ENCODE measurements at regions not wholly inside any gene's neighbourhood (a gene's known extent, or its start where the extent isn't known, plus 50 kb on each side); places are given as distances from the start of the nearest gene placed in this dataset.

GRCh38 chr6:9140951-9141460 is 705.7 kb upstream of the SLC35B3 start:
- 2% methylated on average over 4 of the region's 4 CpGs for WGBS (ENCODE audit: low lambda C conversion rate)
- no peaks in the 10 kb centered on the region; a peak in 1 of 5 replicates for H3K27me3 ChIP-seq (ENCODE audit: control insufficient read depth in 1 of 2, insufficient read depth in 2 of 2, low read length in 2 of 2)
- H3K36me3 ChIP-seq (replicated peaks in 1 of 2; ENCODE audit: control insufficient read depth in 1 of 2, insufficient read depth in 2 of 2, low read length in 2 of 2), result no peaks in the 10 kb centered on the region
- ATAC-seq (no peak), FAIRE-seq (no peak), DNase-seq (ENCODE audit: low spot score) (no peak)
- in situ Hi-C loops (cut with HindIII; ENCODE audit: extremely low pct_ligation_motif_present, low pct_unique_long_range_greater_than_20kb), result no loop called here
- no peak overlapping the region for H3K4me2 ChIP-seq (ENCODE audit: low read depth, low read length)
- H4K20me1 ChIP-seq (ENCODE audit: insufficient read depth, low read length), result no peaks in the 10 kb centered on the region
- no peak overlapping the region for H3K9ac ChIP-seq (ENCODE audit: insufficient read depth, low read depth, low read length)
- ChIA-PET CTCF (ENCODE audit: low intra/inter-chr PET ratio, low total read pairs) (no interaction called here), POLR2A (no interaction called here)
- H3K4me3 ChIP-seq (replicated peaks in 1 of 3; ENCODE audit: insufficient read depth in 1 of 3, low read depth in 2 of 3, low read length in 3 of 3), result no peak overlapping the region
- intact Hi-C loops (cut with micrococcal nuclease; ENCODE audit: unreplicated experiment), result no loop called here
- H3K4me1 ChIP-seq (ENCODE audit: insufficient read depth, low read length), result no peaks in the 10 kb centered on the region
- no peak for TF ChIP-seq ZNF350 (CRISPR knock-in tag; IDR thresholded peaks at IDR 0.05; ENCODE audit: borderline replicate concordance, low read depth)
- TF ChIP-seq CEBPB (IDR thresholded peaks at IDR 0.05; ENCODE audit: borderline replicate concordance, low read depth, low read length), result peak; percentile 57; the same call in 1 of the 2 replicates
- peak; percentile 35; the same call in 1 of the 2 replicates for TF ChIP-seq ATF7 (IDR thresholded peaks at IDR 0.05)
- no peak for TF ChIP-seq ATF7 (CRISPR knock-in tag; IDR thresholded peaks at IDR 0.05)
- no peak for TF ChIP-seq ELF1 (CRISPR knock-in tag; IDR thresholded peaks at IDR 0.05)
- TF ChIP-seq ZFYVE20 (CRISPR knock-in tag; IDR thresholded peaks at IDR 0.05; ENCODE audit: borderline replicate concordance, low read depth), result no peak
- TF ChIP-seq ATF4 (CRISPR knock-in tag; IDR thresholded peaks at IDR 0.05), result peak in 1 of 2 experiments; percentile 49; a peak in 1 of 4 replicates
- no TSS peak for BruUV-seq (replicated peaks)
- no peak overlapping the region for H3K27ac ChIP-seq (ENCODE audit: extremely low read length, insufficient read depth, low read length)
- H2AFZ ChIP-seq (ENCODE audit: low read length), result no peak overlapping the region
- H3K79me2 ChIP-seq (ENCODE audit: insufficient read depth, low read length), result no peaks in the 10 kb centered on the region
- H3K9me3 ChIP-seq (ENCODE audit: low read length), result peaks cover 28% of the 10 kb centered on the region

GRCh38 chr6:9140172-9140571 is 704.8 kb upstream of the SLC35B3 start:
- CTCF ChIA-PET (ENCODE audit: low intra/inter-chr PET ratio, low total read pairs), result no interaction called here
- no TSS peak for BruUV-seq (replicated peaks)
- Histone ChIP-seq H3K4me2 (ENCODE audit: low read depth, low read length) (no peak overlapping the region), H3K27me3 (ENCODE audit: control insufficient read depth in 1 of 2, insufficient read depth in 2 of 2, low read length in 2 of 2) (no peaks in the 10 kb centered on the region; a peak in 1 of 5 replicates), H3K79me2 (ENCODE audit: insufficient read depth, low read length) (no peaks in the 10 kb centered on the region), H3K36me3 (replicated peaks in 1 of 2; ENCODE audit: control insufficient read depth in 1 of 2, insufficient read depth in 2 of 2, low read length in 2 of 2) (no peaks in the 10 kb centered on the region), H3K27ac (ENCODE audit: extremely low read length, insufficient read depth, low read length) (no peak overlapping the region), H3K9ac (ENCODE audit: insufficient read depth, low read depth, low read length) (no peak overlapping the region), H3K4me1 (ENCODE audit: insufficient read depth, low read length) (no peaks in the 10 kb centered on the region), H3K9me3 (ENCODE audit: low read length) (peaks cover 23% of the 10 kb centered on the region), H3K4me3 (replicated peaks in 1 of 3; ENCODE audit: insufficient read depth in 1 of 3, low read depth in 2 of 3, low read length in 3 of 3) (no peak overlapping the region), H2AFZ (ENCODE audit: low read length) (no peak overlapping the region), H4K20me1 (ENCODE audit: insufficient read depth, low read length) (no peaks in the 10 kb centered on the region)
- intact Hi-C loops (cut with micrococcal nuclease; ENCODE audit: unreplicated experiment) (no loop called here), in situ Hi-C loops (cut with HindIII; ENCODE audit: extremely low pct_ligation_motif_present, low pct_unique_long_range_greater_than_20kb) (no loop called here)
- DNase-seq (ENCODE audit: low spot score) (no peak), ATAC-seq (no peak), FAIRE-seq (no peak)
- WGBS (ENCODE audit: low lambda C conversion rate), result 10% methylated on average over 8 of the region's 8 CpGs
- no peak for TF ChIP-seq GPBP1L1 (CRISPR knock-in tag; IDR thresholded peaks at IDR 0.05)
- no peak for TF ChIP-seq EZH2 (conservative IDR thresholded peaks at IDR 0.05; ENCODE audit: low read depth, low read length)
- POLR2A ChIA-PET, result no interaction called here

Data from HepG2 (cell line).